Body of pancreas (tissue), 4 donors: ENCODE measurements at regions not wholly inside any gene's neighbourhood (a gene's known extent, or its start where the extent isn't known, plus 50 kb on each side); places are given as distances from the start of the nearest gene placed in this dataset.

Experiments
- POLR2A ChIP-seq, 3 donors: fragments of 450-650 bp; IDR thresholded peaks; one replicate each; pipeline ENCODE4 v1.6.1; 2016; ENCODE audit warnings: antibody characterized with exemption in 3 of 3, mild to moderate bottlenecking in 2 of 3
- TF ChIP-seq, protein P1 (sequence below), 7 experiments: fragments of 450-650 bp in 4 of 7; fragments of 200-600 bp in 3 of 7; sonication (generic) in 3 of 7; IDR thresholded peaks; one replicate each; pipeline ENCODE4 v1.5.1; 2016 to 2019; ENCODE audit warnings: antibody characterized with exemption in 7 of 7

DNA sequence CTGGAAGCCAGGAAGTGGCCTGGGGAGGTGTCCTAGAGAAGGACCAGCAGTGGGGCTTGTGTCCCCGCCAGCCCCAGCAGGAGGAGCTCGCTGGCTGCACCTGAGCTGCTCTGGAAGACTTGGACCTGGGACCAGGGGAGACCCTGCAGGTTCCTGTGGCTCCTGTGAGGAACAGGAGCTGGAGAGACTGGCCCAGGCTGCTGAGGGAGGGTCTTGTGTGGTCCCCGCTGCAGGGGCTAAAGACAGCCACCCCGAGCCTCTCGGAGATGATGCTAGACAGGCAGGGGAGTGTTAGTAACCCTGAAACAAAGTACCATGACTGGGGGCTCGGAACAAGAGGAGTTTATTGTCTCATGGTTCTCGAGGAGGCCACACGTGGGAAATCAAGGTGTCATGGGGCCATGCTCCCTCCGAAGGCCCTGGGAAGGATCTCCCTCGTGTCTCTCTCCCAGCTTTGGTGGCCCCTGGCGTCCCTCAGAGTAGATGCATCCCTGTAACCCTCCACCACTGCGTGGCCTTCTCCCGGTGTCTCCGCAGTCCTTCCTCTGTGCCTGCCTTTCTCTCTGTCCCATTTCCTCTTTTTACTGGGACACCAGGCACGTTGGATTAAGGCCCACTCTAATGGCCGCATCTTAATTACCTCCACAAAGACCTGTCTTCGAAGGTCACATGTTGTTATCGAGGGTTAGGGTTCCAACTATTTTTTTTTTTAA lies 348.4 kb downstream of the GLRX3 start:
- TF ChIP-seq POLR2A (IDR thresholded peaks at IDR 0.05), result no peak
- TF ChIP-seq, protein P1, sequence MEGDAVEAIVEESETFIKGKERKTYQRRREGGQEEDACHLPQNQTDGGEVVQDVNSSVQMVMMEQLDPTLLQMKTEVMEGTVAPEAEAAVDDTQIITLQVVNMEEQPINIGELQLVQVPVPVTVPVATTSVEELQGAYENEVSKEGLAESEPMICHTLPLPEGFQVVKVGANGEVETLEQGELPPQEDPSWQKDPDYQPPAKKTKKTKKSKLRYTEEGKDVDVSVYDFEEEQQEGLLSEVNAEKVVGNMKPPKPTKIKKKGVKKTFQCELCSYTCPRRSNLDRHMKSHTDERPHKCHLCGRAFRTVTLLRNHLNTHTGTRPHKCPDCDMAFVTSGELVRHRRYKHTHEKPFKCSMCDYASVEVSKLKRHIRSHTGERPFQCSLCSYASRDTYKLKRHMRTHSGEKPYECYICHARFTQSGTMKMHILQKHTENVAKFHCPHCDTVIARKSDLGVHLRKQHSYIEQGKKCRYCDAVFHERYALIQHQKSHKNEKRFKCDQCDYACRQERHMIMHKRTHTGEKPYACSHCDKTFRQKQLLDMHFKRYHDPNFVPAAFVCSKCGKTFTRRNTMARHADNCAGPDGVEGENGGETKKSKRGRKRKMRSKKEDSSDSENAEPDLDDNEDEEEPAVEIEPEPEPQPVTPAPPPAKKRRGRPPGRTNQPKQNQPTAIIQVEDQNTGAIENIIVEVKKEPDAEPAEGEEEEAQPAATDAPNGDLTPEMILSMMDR (IDR thresholded peaks at IDR 0.05), result no peak
